Heart right ventricle (tissue), 16 donors: ENCODE measurements at regions not wholly inside any gene's neighbourhood (a gene's known extent, or its start where the extent isn't known, plus 50 kb on each side); places are given as distances from the start of the nearest gene placed in this dataset.

Experiments used
- ATAC-seq, 8 donors: fragments of 200-7000 bp; cut with Tn5 transposase; one replicate each; pipeline ENCODE4 v1.9.1; 2020; ENCODE audit warnings: mild to moderate bottlenecking in 8 of 8, moderate library complexity in 8 of 8, moderate number of reproducible peaks in 1 of 8
- DNase-seq, 2 donors: peaks; one replicate each; pipeline ENCODE4 v3.0.0-alpha.2; 2020
- H3K27ac ChIP-seq, 10 donors: fragments of 200-600 bp; sonication (generic) in 2 of 10; one replicate each; pipeline versions ENCODE4 v1.5.0 to v1.8.0; 2020 to 2022; ENCODE audit warnings: mild to moderate bottlenecking in 3 of 10
- H3K27me3 ChIP-seq, 7 donors: fragments of 200-600 bp; one replicate each; pipeline ENCODE4 v1.8.0; 2021 to 2022; ENCODE audit warnings: mild to moderate bottlenecking in 2 of 7
- H3K36me3 ChIP-seq, 9 donors: fragments of 200-600 bp; sonication (generic) in 1 of 9; one replicate each; pipeline versions ENCODE4 v1.5.0 to v1.8.0; 2020 to 2022; ENCODE audit warnings: mild to moderate bottlenecking in 2 of 9
- H3K4me1 ChIP-seq, 9 donors: fragments of 200-600 bp; sonication (generic) in 1 of 9; one replicate each; pipeline versions ENCODE4 v1.5.0 to v1.8.0; 2020 to 2022; ENCODE audit warnings: mild to moderate bottlenecking in 4 of 9
- H3K4me3 ChIP-seq, 10 donors: fragments of 200-600 bp; sonication (generic) in 2 of 10; one replicate each; pipeline versions ENCODE4 v1.5.0 to v1.8.0; 2020 to 2022; ENCODE audit warnings: mild to moderate bottlenecking in 7 of 10, moderate library complexity in 2 of 10
- H3K9me3 ChIP-seq, 11 donors: fragments of 200-600 bp in 10 of 11; sonication (generic) in 2 of 11; one replicate each; pipeline versions ENCODE4 v1.5.0 to v1.8.0; 2013 to 2022; ENCODE audit warnings: mild to moderate bottlenecking in 2 of 11, control low read depth in 1 of 11, moderate library complexity in 1 of 11
- WGBS, 2 donors: extraction: QIAGEN DNeasy Blood & Tissue Kit; methylation state at CpG; one replicate each; pipeline ENCODE4 v1.1.7; 2013; ENCODE audit warnings: inconsistent platforms in 1 of 2; 5-methylcytosine and 5-hydroxymethylcytosine counted together
- intact Hi-C, 10 donors: fragments of 100-400 bp; cut with DNase I; formaldehyde crosslinking; loops; one replicate each; pipeline versions ENCODE4 v1.11.1 to v1.14.2; 2022
- TF ChIP-seq, protein P1 (sequence below), 9 donors: fragments of 200-600 bp; sonication (generic) in 2 of 9; IDR thresholded peaks; one replicate each; pipeline versions ENCODE4 v1.5.0 to v1.8.0; 2021 to 2022; ENCODE audit warnings: antibody characterized with exemption in 9 of 9, mild to moderate bottlenecking in 5 of 9, moderate library complexity in 1 of 9
- donor health status: Arrhythmogenic right ventricular cardiomyopathy.
- donor health status: ischemic (EF 13 %, LVEDD 7.1; RV severe dilation, severe dysfunction).
- donor health status: healthy with polysubstance abuse.
- donor health status: DM: no; HTN: yes; CAD: no.
- donor health status: DM: no; HTN: no; CAD: no.
- donor health status: ischemic (EF 25% LVEDD 6.9; RV normal size, moderate dysfunction).
- donor health status: ischemic (EF 25% LVEDD 5.7; RV mildly dilated, moderate dysfunction).
- donor health status: healthy.
- donor health status: DM: yes; HTN: yes; CAD: no.
- donor health status: Ischemic cardiomyopathy.
- donor health status: ischemic (EF 35%, LVEDD 5.7; RV mildly dilated, moderate dysfunction).
- donor health status: nonischemic (EF 11% LVEDD 7.7; RV severe dilation, severe dysfunction).
- donor health status: DM: yes; HTN: yes; CAD: no.
- donor health status: PGD.
- donor health status: ischemic (EF 29% LVEDD 5.4; RV normal size, mild dysfunction).
- donor health status: nonischemic (EF 23%, LVEDD 6.1; RV moderate dilation, normal function).

DNA sequence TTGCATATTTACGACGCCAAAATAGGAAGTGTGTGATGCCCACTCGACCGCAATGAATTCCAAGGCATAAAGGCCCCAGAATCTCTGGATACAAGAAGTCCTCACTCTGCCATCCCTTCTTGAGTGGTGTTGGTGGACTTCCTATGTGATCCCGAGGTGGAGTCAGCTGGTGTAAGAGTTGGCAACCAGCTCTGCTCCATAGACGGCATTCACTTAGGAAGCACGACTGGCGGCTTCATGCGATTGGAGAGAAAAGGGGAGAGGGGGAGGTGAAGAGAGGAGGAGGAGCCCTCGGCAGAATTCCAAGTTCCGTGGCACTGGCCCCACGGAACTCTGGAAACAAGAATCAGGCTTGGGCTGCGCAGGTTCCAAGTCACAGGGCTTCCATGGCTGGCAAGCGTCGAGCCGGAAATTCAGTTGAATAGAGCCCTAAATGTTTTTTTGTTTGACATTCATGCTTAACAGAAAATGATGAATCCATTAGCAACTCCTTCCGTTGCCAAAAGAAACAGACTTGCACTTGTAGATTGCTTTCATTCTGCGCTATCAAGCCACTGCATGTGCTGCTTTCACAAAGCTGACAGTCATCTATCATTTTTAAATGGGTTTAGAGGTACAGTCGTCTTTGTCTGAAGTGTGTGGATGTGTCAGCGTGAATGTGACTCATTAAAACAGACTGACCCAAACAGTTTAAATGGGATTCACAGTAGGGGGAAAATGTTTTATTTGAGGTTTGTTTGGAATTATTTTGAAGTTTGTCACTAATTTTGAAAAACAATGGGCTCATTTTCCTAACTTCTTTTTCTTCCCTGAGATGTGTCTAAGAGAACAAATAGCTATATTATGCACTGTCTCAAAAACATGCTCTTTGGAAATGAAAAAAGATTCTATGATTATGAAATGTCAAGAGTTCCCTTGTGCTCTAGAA lies 428.3 kb upstream of the ATP11B start:
- DNase-seq (no peak), ATAC-seq (peak in 1 of 8 donors; percentile 16)
- Histone ChIP-seq H3K27ac (no peak overlapping the region), H3K9me3 (peaks cover 0 to 8% (median 0%) of the 10 kb centered on the region in 11 donors), H3K4me3 (no peak overlapping the region), H3K36me3 (no peaks in the 10 kb centered on the region), H3K4me1 (no peaks in the 10 kb centered on the region), H3K27me3 (peaks cover 0 to 6% (median 0%) of the 10 kb centered on the region in 7 donors)
- TF ChIP-seq, protein P1, sequence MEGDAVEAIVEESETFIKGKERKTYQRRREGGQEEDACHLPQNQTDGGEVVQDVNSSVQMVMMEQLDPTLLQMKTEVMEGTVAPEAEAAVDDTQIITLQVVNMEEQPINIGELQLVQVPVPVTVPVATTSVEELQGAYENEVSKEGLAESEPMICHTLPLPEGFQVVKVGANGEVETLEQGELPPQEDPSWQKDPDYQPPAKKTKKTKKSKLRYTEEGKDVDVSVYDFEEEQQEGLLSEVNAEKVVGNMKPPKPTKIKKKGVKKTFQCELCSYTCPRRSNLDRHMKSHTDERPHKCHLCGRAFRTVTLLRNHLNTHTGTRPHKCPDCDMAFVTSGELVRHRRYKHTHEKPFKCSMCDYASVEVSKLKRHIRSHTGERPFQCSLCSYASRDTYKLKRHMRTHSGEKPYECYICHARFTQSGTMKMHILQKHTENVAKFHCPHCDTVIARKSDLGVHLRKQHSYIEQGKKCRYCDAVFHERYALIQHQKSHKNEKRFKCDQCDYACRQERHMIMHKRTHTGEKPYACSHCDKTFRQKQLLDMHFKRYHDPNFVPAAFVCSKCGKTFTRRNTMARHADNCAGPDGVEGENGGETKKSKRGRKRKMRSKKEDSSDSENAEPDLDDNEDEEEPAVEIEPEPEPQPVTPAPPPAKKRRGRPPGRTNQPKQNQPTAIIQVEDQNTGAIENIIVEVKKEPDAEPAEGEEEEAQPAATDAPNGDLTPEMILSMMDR (IDR thresholded peaks at IDR 0.05), result no peak
- intact Hi-C loops, result no loop called here
- WGBS, 2 donors, result 72 to 78% methylated on average over 20 of the region's 20 CpGs

DNA sequence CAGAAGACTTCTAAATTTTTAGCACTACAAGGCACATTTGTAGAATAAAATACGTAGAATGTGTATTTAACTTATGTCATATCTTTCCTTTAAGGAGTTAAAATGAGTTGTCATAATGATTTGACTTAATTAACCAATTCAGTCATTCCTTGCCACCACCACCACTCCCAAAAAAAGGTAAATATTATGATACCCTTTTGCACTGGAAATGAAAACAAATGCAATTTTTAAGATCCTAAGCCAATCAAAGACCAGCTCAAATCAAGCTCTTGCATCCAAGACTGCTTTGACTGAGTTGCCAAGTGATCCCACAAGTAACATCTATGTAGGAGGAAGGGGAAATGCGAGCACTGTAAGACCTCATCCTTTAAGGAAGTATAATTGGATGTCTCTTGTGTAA lies 426.6 kb upstream of the ATP11B start:
- Histone ChIP-seq H3K4me1 (no peaks in the 10 kb centered on the region), H3K27me3 (peaks cover 0 to 6% (median 0%) of the 10 kb centered on the region in 7 donors), H3K36me3 (no peaks in the 10 kb centered on the region), H3K9me3 (peaks cover 0 to 8% (median 0%) of the 10 kb centered on the region in 11 donors), H3K4me3 (no peak overlapping the region), H3K27ac (no peak overlapping the region)
- WGBS, 2 donors, result 55 to 71% methylated on average over 2 of the region's 2 CpGs
- intact Hi-C loops, result no loop called here
- ATAC-seq (no peak), DNase-seq (no peak)
- TF ChIP-seq, protein P1 (IDR thresholded peaks at IDR 0.05), result no peak

DNA sequence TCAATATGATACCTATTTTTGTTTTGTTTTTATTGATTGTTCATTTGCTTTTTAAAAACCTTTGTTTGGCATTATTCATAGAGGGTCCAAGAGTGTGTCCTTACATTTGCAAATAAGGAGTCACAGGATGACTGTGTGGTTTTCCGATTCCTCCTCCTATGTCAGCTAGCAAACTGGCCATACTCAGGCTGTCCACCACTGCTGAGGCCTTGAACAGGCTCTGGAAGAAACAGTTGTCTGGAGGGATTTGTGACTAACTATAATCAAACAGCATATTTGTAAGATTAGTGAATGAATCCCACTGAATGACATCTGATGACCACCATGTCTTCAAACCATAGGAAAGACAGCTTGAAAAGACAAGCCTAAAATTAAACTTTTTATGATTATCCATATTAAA lies 423.4 kb upstream of the ATP11B start:
- H3K4me3 ChIP-seq, result no peak overlapping the region
- no peak for ATAC-seq
- WGBS, 2 donors, result 93 to 100% methylated on average over 1 of the region's 1 CpG
- TF ChIP-seq, protein P1 (IDR thresholded peaks at IDR 0.05), result no peak
- no peaks in the 10 kb centered on the region for H3K27me3 ChIP-seq
- H3K9me3 ChIP-seq, result no peaks in the 10 kb centered on the region
- DNase-seq, result no peak
- no peaks in the 10 kb centered on the region for H3K4me1 ChIP-seq
- no peaks in the 10 kb centered on the region for H3K36me3 ChIP-seq
- H3K27ac ChIP-seq, result no peak overlapping the region
- intact Hi-C loops, result no loop called here

DNA sequence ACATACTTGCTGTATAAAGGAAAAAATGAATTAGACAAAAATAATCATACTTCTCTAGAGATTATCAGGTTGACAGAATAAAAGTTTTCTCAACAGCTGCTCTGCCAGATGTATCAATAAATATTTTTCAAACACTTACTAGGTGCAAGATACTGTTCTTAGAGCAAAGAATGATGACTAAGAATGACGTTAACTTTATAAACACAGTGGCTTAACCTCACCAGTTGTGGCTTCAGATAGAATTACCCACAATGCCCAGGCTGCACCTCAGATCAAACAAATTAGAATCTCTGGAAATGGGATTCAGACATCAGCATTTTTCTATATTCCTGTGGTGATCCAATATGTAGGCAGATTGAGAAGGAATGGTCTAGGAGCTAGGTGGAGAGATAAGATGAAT lies 422.4 kb upstream of the ATP11B start:
- no peaks in the 10 kb centered on the region for H3K36me3 ChIP-seq
- 76 to 85% methylated on average over 1 of the region's 1 CpG for WGBS, 2 donors
- H3K9me3 ChIP-seq, result no peaks in the 10 kb centered on the region
- H3K27ac ChIP-seq, result no peak overlapping the region
- ATAC-seq, result no peak
- no peak overlapping the region for H3K4me3 ChIP-seq
- TF ChIP-seq, protein P1 (IDR thresholded peaks at IDR 0.05), result no peak
- no peak for DNase-seq
- intact Hi-C loops, result no loop called here
- H3K27me3 ChIP-seq, result no peaks in the 10 kb centered on the region
- H3K4me1 ChIP-seq, result no peaks in the 10 kb centered on the region
